GM19372 (cell line): ENCODE measurements at regions not wholly inside any gene's neighbourhood (a gene's known extent, or its start where the extent isn't known, plus 50 kb on each side); places are given as distances from the start of the nearest gene placed in this dataset.

ENCODE experiments used
- ATAC-seq: cut with Tn5 transposase; IDR thresholded peaks from one replicate; pipeline ENCODE4 v1.9.1; 2021; ENCODE audit warnings: mild to moderate bottlenecking, low read depth, moderate library complexity; ENCODE audit not compliant: unreplicated experiment

GRCh38 chr6:90846824-90847223 lies 260.0 kb upstream of the MAP3K7 start:
- ATAC-seq, result no peak

DNA sequence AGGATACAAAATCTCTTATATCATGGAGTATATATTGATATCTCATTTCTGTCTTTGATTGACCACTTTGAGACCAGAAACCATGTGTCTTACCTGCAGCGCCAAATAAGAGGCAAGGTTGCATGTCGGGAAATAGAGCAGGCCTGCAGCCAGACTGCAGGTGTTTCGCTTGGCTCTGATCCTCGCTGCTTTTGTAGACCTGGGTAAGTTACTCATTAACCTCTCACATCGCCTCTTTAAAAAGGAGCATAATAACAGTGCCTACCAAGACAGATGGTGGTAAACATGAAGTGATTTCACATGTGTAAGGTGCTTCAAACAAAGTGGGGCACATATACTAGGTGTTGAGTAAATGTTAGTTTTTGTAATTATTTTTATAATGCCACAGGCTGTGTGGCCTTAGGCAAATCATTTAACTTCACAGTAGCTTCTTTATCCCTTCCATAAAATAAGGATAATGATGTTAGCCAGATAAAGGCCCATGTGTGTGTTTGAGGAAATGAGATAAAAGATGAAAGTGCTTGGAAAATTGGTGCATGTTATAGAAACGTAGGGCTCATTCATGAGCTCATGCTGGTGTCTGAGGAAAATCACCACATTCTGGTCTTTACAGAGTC lies 248.8 kb upstream of the MAP3K7 start:
- no peak for ATAC-seq

- no peak for ATAC-seq
Measured at GRCh38 chr6:90829311-90829710, 242.4 kb upstream of the MAP3K7 start.

GRCh38 chr6:90820436-90820835 lies 233.6 kb upstream of the MAP3K7 start:
- no peak for ATAC-seq

GRCh38 chr6:90819483-90819882 lies 232.6 kb upstream of the MAP3K7 start:
- ATAC-seq, result no peak

GRCh38 chr6:90818163-90818562 lies 231.3 kb upstream of the MAP3K7 start:
- no peak for ATAC-seq

DNA sequence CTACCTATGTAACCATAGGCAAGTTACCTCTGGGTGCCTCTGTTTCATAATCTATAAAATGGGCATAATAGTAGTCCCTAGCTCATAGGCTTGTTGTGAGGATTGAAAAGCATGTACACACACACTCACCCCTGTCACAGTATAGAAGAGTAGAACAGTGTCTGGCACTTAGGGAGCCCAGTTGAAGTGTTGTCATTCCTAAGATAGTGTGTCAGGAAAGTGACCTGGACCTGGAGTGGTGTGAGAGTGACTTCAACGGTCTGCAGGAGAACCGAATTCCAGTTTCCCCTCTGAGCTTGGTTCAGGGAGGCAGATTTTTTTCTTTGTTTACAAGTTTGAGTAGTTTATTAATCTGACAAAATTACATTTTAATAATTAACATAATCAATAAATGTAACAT lies 229.9 kb upstream of the MAP3K7 start:
- no peak for ATAC-seq

DNA sequence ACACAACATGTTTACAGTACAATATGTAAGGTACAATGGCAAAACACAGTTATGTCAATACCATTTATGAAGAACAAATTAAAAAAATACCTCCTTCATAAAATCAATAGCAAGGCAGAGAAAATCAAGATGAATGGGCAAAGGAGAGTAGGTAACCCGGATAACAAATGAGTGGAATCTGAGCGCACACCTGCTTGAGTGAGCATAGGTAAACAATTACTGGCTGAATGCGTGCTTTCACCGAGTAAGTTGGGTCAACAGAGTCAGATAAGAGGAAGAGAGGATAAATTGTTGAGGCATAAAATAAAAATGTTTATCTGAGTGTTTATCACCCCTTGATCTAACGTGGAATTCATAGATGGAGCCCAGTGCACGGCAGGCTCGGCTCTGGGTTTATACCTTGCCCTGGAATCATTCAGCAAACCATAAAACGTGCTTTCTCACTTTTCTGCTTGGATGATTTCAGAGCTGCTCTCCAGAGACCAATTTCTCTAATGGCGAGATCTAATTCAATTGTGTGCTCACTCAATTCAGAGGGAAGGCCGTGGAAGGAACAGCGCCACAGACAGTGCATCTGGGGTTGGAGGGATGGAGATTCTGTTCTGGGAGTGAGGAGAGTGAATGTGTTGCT lies 224.8 kb upstream of the MAP3K7 start:
- no peak for ATAC-seq

GRCh38 chr6:90809035-90809434 lies 222.2 kb upstream of the MAP3K7 start:
- no peak for ATAC-seq

- no peak for ATAC-seq
Measured at GRCh38 chr6:90807791-90808701, 221.2 kb upstream of the MAP3K7 start.

GRCh38 chr6:90805619-90806155 lies 218.8 kb upstream of the MAP3K7 start:
- no peak for ATAC-seq

GRCh38 chr6:90803956-90804355 lies 217.1 kb upstream of the MAP3K7 start:
- no peak for ATAC-seq

GRCh38 chr6:90795078-90795477 lies 208.2 kb upstream of the MAP3K7 start:
- no peak for ATAC-seq

DNA sequence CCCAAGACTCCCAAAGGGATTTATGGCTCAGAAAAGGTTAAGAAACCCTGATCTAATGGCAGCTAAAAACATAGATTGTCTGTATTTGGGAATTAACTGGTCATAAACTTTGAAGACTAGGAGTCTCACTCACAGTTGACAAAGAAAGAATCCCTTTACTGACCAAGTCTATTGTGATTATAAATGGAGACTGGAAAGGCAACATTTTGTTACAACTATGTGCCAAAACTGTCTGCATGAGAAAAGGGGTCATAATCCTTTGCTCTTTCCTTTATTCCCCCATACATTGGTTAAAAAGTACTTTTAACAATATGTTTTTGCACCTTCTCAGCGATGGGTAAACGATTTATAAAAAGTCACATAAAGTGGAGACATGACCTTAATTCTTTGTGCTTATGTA lies 206.9 kb upstream of the MAP3K7 start:
- no peak for ATAC-seq

DNA sequence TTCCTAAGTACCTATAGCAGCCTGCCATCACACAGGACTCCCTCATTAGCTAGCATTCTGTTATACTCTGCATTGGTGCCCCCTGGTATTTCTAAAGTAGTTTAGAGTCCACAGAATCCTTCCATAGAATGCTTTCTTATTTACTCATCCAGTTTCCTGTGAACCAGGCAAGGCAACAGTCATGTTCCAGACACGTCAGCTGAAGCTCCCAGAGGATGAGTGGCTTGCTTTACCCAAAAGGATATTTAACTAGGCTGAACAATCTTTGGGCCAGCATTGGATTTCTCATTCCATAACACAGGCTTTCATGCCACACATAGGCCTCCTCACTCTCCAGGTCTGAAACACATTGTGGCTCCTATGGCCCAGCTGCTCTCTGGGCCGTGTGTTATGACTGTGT lies 203.8 kb upstream of the MAP3K7 start:
- no peak for ATAC-seq

- ATAC-seq, result no peak
Measured at GRCh38 chr6:90790058-90790457, 203.2 kb upstream of the MAP3K7 start.

GRCh38 chr6:90788781-90789180 lies 201.9 kb upstream of the MAP3K7 start:
- no peak for ATAC-seq

DNA sequence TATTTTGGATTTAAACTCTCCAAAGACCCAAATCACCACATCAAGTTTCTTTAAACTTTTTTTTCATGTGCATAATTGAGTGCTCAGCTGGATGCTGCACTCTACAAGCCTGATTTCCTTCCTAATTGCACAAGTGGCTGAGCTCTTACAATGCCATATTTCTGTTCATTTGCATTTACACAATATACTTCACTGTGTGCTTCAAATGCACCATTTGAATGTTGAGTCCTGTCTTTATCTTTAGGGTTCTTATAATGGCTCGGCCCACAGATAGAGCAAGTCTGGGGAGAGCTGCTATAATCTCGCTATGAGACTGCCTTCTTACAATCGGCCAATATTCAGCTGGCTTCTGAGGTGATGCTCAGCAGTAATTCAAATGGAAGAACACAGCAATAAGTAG lies 200.6 kb upstream of the MAP3K7 start:
- no peak for ATAC-seq

- ATAC-seq, result no peak
Measured at GRCh38 chr6:90780778-90781177, 193.9 kb upstream of the MAP3K7 start.

DNA sequence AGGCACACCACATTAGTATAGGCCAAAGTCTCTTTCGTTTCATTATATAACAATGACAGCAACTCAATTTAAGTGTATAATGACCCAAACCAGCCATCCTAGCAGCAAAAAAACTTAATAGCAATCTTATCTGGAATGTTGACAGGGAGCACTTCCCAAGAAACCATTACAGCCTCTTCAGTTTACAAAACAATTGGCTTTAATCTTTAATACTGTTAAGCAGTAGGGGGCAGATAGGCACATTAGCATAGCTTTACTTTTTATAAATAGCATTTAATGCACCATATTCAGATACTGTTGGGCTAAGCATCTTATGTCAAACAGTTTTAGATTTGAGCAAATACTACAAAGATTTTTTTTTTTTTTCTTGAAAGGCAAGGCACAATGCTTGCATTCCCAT lies 193.3 kb upstream of the MAP3K7 start:
- no peak for ATAC-seq
